GM10248 (cell line): ENCODE measurements at regions not wholly inside any gene's neighbourhood (a gene's known extent, or its start where the extent isn't known, plus 50 kb on each side); places are given as distances from the start of the nearest gene placed in this dataset.

Source experiments
- CTCF ChIA-PET: fragments of 300-600 bp; sonication (Branson Sonifier 250); formaldehyde crosslinking; extraction: SDS; loops from one replicate; lab custom pipeline; 2021; ENCODE audit warnings: antibody characterized with exemption; lab: Yijun Ruan, JAX
- POLR2A ChIA-PET: fragments of 350-650 bp; sonication (Branson Sonifier 250); formaldehyde crosslinking; extraction: SDS; loops from one replicate; lab custom pipeline; 2020; ENCODE audit warnings: antibody characterized with exemption; lab: Yijun Ruan, JAX
- DNase-seq: peaks from one replicate; pipeline ENCODE4 v3.0.0; 2012; ENCODE audit errors: extremely low spot score
- TF ChIP-seq, protein P1 (sequence below): IDR thresholded peaks from 2 replicates; pipeline ENCODE4 v1.5.1; 2012; ENCODE audit warnings: mild to moderate bottlenecking, low read depth; ENCODE audit errors: extremely low read depth, missing control alignments, control extremely low read depth

GRCh38 chr2:167345559-167345958 lies 457.3 kb downstream of the XIRP2 start:
- ChIA-PET POLR2A (no interaction called here), CTCF (interaction anchor here (1.2 kb wide), 1 partner anchor 33 kb away, joined by 3 read pairs; no protein-coding TSS in a partner anchor)
- TF ChIP-seq, protein P1, sequence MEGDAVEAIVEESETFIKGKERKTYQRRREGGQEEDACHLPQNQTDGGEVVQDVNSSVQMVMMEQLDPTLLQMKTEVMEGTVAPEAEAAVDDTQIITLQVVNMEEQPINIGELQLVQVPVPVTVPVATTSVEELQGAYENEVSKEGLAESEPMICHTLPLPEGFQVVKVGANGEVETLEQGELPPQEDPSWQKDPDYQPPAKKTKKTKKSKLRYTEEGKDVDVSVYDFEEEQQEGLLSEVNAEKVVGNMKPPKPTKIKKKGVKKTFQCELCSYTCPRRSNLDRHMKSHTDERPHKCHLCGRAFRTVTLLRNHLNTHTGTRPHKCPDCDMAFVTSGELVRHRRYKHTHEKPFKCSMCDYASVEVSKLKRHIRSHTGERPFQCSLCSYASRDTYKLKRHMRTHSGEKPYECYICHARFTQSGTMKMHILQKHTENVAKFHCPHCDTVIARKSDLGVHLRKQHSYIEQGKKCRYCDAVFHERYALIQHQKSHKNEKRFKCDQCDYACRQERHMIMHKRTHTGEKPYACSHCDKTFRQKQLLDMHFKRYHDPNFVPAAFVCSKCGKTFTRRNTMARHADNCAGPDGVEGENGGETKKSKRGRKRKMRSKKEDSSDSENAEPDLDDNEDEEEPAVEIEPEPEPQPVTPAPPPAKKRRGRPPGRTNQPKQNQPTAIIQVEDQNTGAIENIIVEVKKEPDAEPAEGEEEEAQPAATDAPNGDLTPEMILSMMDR = no peak
- no peak for DNase-seq

DNA sequence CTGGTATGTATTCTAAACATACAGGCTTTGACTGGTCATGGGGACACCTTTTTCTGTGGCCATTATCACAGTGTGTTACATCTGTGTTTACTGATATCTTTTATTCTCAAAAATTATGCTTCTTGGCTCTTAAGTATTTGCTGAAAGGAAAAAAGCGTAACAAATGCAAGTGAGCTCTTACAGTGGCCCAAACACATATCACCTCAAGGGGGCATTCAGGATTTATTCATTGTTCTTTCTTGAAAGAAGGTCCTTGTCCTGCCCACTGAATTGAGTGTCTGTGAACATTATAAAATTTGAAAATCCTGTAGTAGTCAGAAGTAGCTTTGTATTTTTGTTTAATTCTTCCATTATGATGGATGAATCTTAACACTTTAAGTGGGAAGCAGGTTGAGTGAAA lies 454.5 kb downstream of the XIRP2 start:
- no peak for DNase-seq
- ChIA-PET POLR2A (no interaction called here), CTCF (no interaction called here)

GRCh38 chr2:167340322-167340721 lies 452.0 kb downstream of the XIRP2 start:
- ChIA-PET POLR2A (no interaction called here), CTCF (no interaction called here)
- no peak for DNase-seq
- TF ChIP-seq, protein P1 = no peak

More for the DNA sequence above, 454.5 kb downstream of the XIRP2 start:
- TF ChIP-seq, protein P1 = no peak

DNA sequence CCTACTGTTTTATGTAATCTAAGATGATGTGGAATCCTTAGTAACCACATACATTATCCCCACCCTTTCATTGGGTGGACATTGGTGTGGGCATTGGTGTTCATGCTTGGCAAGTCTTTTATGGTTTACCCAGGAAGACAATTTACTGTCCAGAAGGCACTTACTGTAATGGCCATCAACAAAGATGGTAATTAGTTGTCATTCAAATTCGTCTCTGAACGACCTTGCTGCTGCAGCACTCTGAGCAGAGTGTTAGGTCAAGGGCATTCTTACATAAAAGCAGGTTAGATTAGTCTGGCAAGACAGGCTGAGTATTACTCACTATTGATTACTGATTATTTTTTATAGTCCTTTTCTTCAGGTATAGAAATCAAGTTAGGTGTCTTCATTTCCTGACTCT lies 447.9 kb downstream of the XIRP2 start:
- no peak for DNase-seq
- TF ChIP-seq, protein P1 = no peak
- POLR2A ChIA-PET = no interaction called here
- CTCF ChIA-PET = no interaction called here

DNA sequence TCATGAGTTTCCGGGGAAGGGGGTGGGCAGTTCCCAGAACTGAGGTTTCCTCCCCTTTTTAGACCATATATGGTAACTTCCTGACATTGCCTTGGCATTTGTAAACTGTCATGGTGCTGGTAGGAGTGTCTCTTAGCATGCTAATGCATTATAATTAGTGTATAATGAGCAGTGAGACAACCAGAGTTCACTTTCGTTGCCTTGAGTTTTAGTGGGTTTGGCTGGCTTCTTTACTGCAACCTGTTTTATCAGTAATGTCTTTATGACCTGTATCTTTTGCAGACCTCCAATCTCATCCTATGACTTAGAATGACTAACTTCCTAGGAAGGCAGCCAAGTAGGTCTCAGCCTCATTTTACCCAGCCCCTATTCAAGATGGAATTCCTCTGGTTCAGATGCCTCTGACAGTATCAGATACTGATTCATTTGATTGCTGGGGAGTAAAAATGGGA lies 447.3 kb downstream of the XIRP2 start:
- DNase-seq = no peak
- TF ChIP-seq, protein P1 = no peak
- POLR2A ChIA-PET = no interaction called here
- CTCF ChIA-PET = no interaction called here

- TF ChIP-seq, protein P1 = no peak
- CTCF ChIA-PET = no interaction called here
- DNase-seq = no peak
- POLR2A ChIA-PET = no interaction called here
These were observed 446.0 kb downstream of the XIRP2 start for GRCh38 chr2:167334146-167334742.
